K562 (cell line): ENCODE measurements at regions not wholly inside any gene's neighbourhood (a gene's known extent, or its start where the extent isn't known, plus 50 kb on each side); places are given as distances from the start of the nearest gene placed in this dataset.

Source experiments
- ATAC-seq: fragments of 200-7000 bp; cut with Tn5 transposase; 3 replicates; pipeline ENCODE4 v1.9.1; 2020; ENCODE audit warnings: moderate library complexity
- BruUV-seq: library from RNA; stranded (reverse); fragments of 400-500 nt; replicated peaks from 2 replicates; lab custom pipeline; 2021; lab: Mats Ljungman, UMichigan
- CTCF ChIA-PET: fragments of 300-600 bp; formaldehyde crosslinking; extraction: SDS; loops from one replicate; lab custom pipeline; 2021; ENCODE audit warnings: low intra/inter-chr PET ratio; lab: Yijun Ruan, JAX
- POLR2A ChIA-PET: fragments of 300-600, 350-650 bp; sonication (Branson Sonifier 250); formaldehyde crosslinking; extraction: SDS; loops from one replicate; lab custom pipeline; 2021; ENCODE audit warnings: antibody characterized with exemption, inconsistent platforms; lab: Yijun Ruan, JAX
- DNase-seq, 4 experiments: peaks; one replicate each; pipeline versions ENCODE4 v3.0.0 to v3.0.0-alpha.2; 2011 to 2018; ENCODE audit warnings: low spot score in 3 of 4, mixed read lengths in 3 of 4; ENCODE audit errors: extremely low read depth in 1 of 4
- FAIRE-seq: peaks from 2 replicates; lab custom pipeline; 2011; peaks lifted over from hg19 to GRCh38; lab: Jason Lieb, UNC
- H2AFZ ChIP-seq: 2 replicates; pipeline ENCODE4 v1.6.0; 2011; ENCODE audit warnings: low read depth, low read length, control low read depth, inconsistent platforms
- H3K27ac ChIP-seq: fragments of 200-600 bp; 3 replicates; pipeline ENCODE4 v1.8.0; 2011; ENCODE audit warnings: low read depth, mild to moderate bottlenecking, control low read depth, inconsistent platforms, low read length, moderate library complexity, mixed read lengths; ENCODE audit errors: extremely low read depth
- H3K27me3 ChIP-seq, 2 experiments: fragments of 300-600 bp in 1 of 2; 2 replicates in 1 of 2; 3 replicates in 1 of 2; pipeline versions ENCODE4 v1.6.0 to v1.8.0; 2011; ENCODE audit warnings: inconsistent platforms in 2 of 2, low read length in 2 of 2, mild to moderate bottlenecking in 1 of 2, mixed read lengths in 1 of 2, moderate library complexity in 1 of 2; ENCODE audit not compliant: control insufficient read depth in 2 of 2, insufficient read depth in 2 of 2
- H3K36me3 ChIP-seq: fragments of 300-600 bp; 3 replicates; pipeline ENCODE4 v1.8.0; 2011; ENCODE audit warnings: mild to moderate bottlenecking, low read length, inconsistent platforms; ENCODE audit not compliant: control insufficient read depth, insufficient read depth
- H3K4me1 ChIP-seq, 2 experiments: fragments of 200-600 bp in 1 of 2; replicated peaks in 1 of 2; 2 replicates in 1 of 2; 3 replicates in 1 of 2; pipeline versions ENCODE4 v1.5.1 to v1.8.0; 2011; ENCODE audit warnings: inconsistent platforms in 2 of 2, low read length in 2 of 2, mild to moderate bottlenecking in 1 of 2, mixed read lengths in 1 of 2, moderate library complexity in 1 of 2; ENCODE audit not compliant: control insufficient read depth in 2 of 2, insufficient read depth in 2 of 2
- H3K4me2 ChIP-seq: 2 replicates; pipeline ENCODE4 v1.6.1; 2011; ENCODE audit warnings: low read length, control low read depth, inconsistent platforms, mixed read lengths; ENCODE audit not compliant: insufficient read depth
- H3K4me3 ChIP-seq: fragments of 200-600 bp; sonication (generic), shearing (Covaris generic); 2 replicates; pipeline ENCODE4 v1.5.1; 2016; ENCODE audit warnings: control low read depth, inconsistent platforms
- H3K79me2 ChIP-seq: fragments of 200-600 bp; 3 replicates; pipeline ENCODE4 v1.8.0; 2011; ENCODE audit warnings: low read length, inconsistent platforms; ENCODE audit not compliant: control insufficient read depth, insufficient read depth
- H3K9ac ChIP-seq, 2 experiments: 2 replicates each; pipeline versions ENCODE4 v1.6.0 to v1.6.1; 2011; ENCODE audit warnings: low read depth in 2 of 2, low read length in 2 of 2, control low read depth in 1 of 2, inconsistent platforms in 1 of 2, mild to moderate bottlenecking in 1 of 2, mixed read lengths in 1 of 2; ENCODE audit not compliant: insufficient read depth in 1 of 2
- H3K9me1 ChIP-seq: one replicate; pipeline ENCODE4 v1.6.0; 2011; ENCODE audit warnings: inconsistent platforms, mild to moderate bottlenecking, low read length, moderate library complexity; ENCODE audit not compliant: control insufficient read depth, insufficient read depth
- H3K9me3 ChIP-seq: replicated peaks from 2 replicates; pipeline ENCODE4 v1.5.1; 2011; ENCODE audit warnings: low read depth, low read length, inconsistent platforms; ENCODE audit not compliant: control insufficient read depth, insufficient read depth
- H4K20me1 ChIP-seq: replicated peaks from 2 replicates; pipeline ENCODE4 v1.6.1; 2011; ENCODE audit warnings: low read length, inconsistent platforms, mixed read lengths; ENCODE audit not compliant: control insufficient read depth, insufficient read depth
- CBX2 ChIP-seq: fragments of 200-600 bp; sonication (generic); IDR thresholded peaks from one replicate; pipeline ENCODE4 v1.6.1; 2012; ENCODE audit warnings: mild to moderate bottlenecking, low read length, inconsistent platforms; ENCODE audit not compliant: insufficient read depth, poor library complexity, severe bottlenecking
- CEBPB ChIP-seq: fragments of 450-650 bp; IDR thresholded peaks from 2 replicates; pipeline ENCODE4 v1.6.1; 2016; ENCODE audit warnings: missing genetic modification characterization, missing compliant biosample characterization
- CHCHD3 ChIP-seq: fragments of 250-450 bp; sonication (Bioruptor Pico); IDR thresholded peaks from 2 replicates; pipeline ENCODE4 v2.1.2; 2022; ENCODE audit warnings: mild to moderate bottlenecking
- CREB1 ChIP-seq, 2 experiments: sonication (generic) in 1 of 2; formaldehyde crosslinking in 1 of 2; IDR thresholded peaks; 2 replicates each; pipeline versions ENCODE4 v1.6.1 to v1.8.0; 2012 to 2022; ENCODE audit warnings: inconsistent platforms in 1 of 2, mild to moderate bottlenecking in 1 of 2, missing genetic modification reagents in 1 of 2, moderate library complexity in 1 of 2
- E2F3 ChIP-seq: fragments of 250-450 bp; sonication (Bioruptor Pico); IDR thresholded peaks from 2 replicates; pipeline ENCODE4 v1.4.0; 2020; ENCODE audit warnings: mild to moderate bottlenecking
- ELF4 ChIP-seq: fragments of 450-650 bp; formaldehyde crosslinking; IDR thresholded peaks from 2 replicates; pipeline ENCODE4 v1.4.0; 2022; ENCODE audit warnings: missing genetic modification characterization
- EP400 ChIP-seq: fragments of 450-650 bp; IDR thresholded peaks from 2 replicates; pipeline ENCODE4 v1.6.1; 2017; ENCODE audit warnings: antibody characterized with exemption, mild to moderate bottlenecking, moderate library complexity
- HES1 ChIP-seq: fragments of 450-650 bp; IDR thresholded peaks from 2 replicates; pipeline ENCODE4 v1.6.1; 2016; ENCODE audit warnings: low read depth, mild to moderate bottlenecking, moderate library complexity
- ILK ChIP-seq: fragments of 450-650 bp; IDR thresholded peaks from 2 replicates; pipeline ENCODE4 v1.6.1; 2016; ENCODE audit warnings: missing genetic modification characterization, low read depth, mild to moderate bottlenecking, missing compliant biosample characterization, moderate library complexity, borderline replicate concordance
- MTF1 ChIP-seq: fragments of 250-450 bp; sonication (Bioruptor Pico); IDR thresholded peaks from 2 replicates; pipeline ENCODE4 v1.9.0; 2021; ENCODE audit warnings: moderate library complexity, mild to moderate bottlenecking, inconsistent platforms, borderline replicate concordance
- SAFB2 ChIP-seq: fragments of 200-400 bp; formaldehyde crosslinking; IDR thresholded peaks from 2 replicates; pipeline ENCODE4 v1.6.1; 2018; ENCODE audit warnings: borderline replicate concordance, low read length, low read depth, moderate library complexity; ENCODE audit not compliant: severe bottlenecking
- SUPT5H ChIP-seq: fragments of 450-650 bp; IDR thresholded peaks from 2 replicates; pipeline ENCODE4 v1.6.1; 2016
- ZNF124 ChIP-seq: sonication (generic); formaldehyde crosslinking; IDR thresholded peaks from 2 replicates; pipeline ENCODE4 v1.8.1; 2022; ENCODE audit warnings: missing genetic modification reagents
- ZNF140 ChIP-seq: fragments of 250-450 bp; sonication (Bioruptor Pico); IDR thresholded peaks from 2 replicates; pipeline ENCODE4 v1.8.0; 2021; ENCODE audit warnings: moderate library complexity, mild to moderate bottlenecking, inconsistent platforms
- ZNF655 ChIP-seq: fragments of 250-450 bp; sonication (Bioruptor Pico); IDR thresholded peaks from 2 replicates; pipeline ENCODE4 v1.5.0; 2021
- whole genome bisulfite sequencing: fragments of 100-300 bp; shearing (Covaris generic); methylation state at CpG from one replicate; pipeline ENCODE4 v1.1.6; 2016; ENCODE audit warnings: low coverage, mixed read lengths; ENCODE audit not compliant: insufficient coverage; ENCODE audit errors: missing lambda C conversion rate; 5-methylcytosine and 5-hydroxymethylcytosine counted together
- in situ Hi-C: fragments of 300-500 bp; cut with MboI; formaldehyde crosslinking; loops from 4 replicates; pipeline ENCODE4 v1.15.0; 2018; ENCODE audit warnings: inconsistent platforms, mixed read lengths
- intact Hi-C: fragments of 100-400 bp; cut with micrococcal nuclease; formaldehyde crosslinking; loops from 2 replicates; pipeline ENCODE4 v1.14.2; 2022
- TF ChIP-seq, protein P1 (sequence below): fragments of 250-450 bp; sonication (Bioruptor Pico); IDR thresholded peaks from 2 replicates; pipeline ENCODE4 v1.4.0; 2020; ENCODE audit warnings: borderline replicate concordance

DNA sequence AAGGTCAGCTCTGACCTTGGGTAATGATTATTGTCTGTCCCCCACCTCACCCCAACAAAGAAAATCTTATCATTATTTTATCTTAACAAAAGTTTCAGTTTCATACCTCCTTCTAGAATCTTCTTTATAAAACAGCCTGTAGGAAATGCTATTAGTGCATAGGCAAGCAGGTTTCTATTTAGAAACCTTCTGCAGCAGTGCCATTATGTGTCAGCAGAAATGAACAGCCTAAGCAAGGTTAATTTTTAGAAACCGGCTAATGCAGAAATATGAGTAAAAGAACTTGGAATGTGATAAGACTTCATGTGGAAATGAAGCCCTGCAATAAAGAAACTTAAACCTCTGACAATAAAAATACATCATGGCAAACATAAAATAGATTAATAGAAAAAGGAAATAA, 814.4 kb downstream of the FSCB start (continued):
- TF ChIP-seq HES1 (no peak), EP400 (no peak)
- TF ChIP-seq, all 486 proteins: peak for 0

DNA sequence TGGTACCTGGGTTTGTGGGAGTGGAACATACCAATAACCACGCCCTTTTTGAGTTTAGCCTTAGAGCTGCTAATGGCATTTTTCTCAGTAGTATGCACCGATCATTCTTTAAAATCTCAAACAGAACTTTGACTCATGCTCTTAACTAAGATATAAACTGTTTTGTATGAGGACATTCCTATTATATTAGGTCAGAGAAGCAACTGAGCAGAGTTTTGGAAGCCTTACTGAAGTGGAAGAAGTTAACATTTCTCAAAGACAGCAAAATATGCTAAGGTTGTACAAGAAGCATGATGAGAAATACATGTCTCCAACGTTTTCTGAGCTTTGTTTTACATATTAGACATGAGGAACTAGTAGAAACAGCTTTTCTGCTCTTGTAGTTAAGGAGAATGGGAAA, 819.2 kb downstream of the FSCB start:
- Histone ChIP-seq H3K9ac (no peak overlapping the region), H3K36me3 (no peaks in the 10 kb centered on the region), H3K79me2 (no peaks in the 10 kb centered on the region), H3K27me3 (no peaks in the 10 kb centered on the region), H4K20me1 (no peaks in the 10 kb centered on the region), H3K4me2 (no peak overlapping the region), H2AFZ (no peak overlapping the region), H3K4me1 (no peaks in the 10 kb centered on the region), H3K27ac (no peak overlapping the region), H3K9me1 (no peaks in the 10 kb centered on the region), H3K4me3 (no peak overlapping the region), H3K9me3 (no peaks in the 10 kb centered on the region)
- ChIA-PET CTCF (no interaction called here), POLR2A (no interaction called here)
- FAIRE-seq (no peak), ATAC-seq (no peak), DNase-seq (no peak)
- in situ Hi-C loops (no loop called here), intact Hi-C loops (no loop called here)
- BruUV-seq = no TSS peak
- WGBS = 0% methylated on average over 3 of the region's 3 CpGs
- TF ChIP-seq CREB1 (IDR thresholded peaks at IDR 0.05) (no peak), CREB1 (CRISPR knock-in tag; IDR thresholded peaks at IDR 0.05) (no peak), E2F3 (CRISPR knock-in tag) (no peak), CBX2 (no peak), ILK (no peak), SUPT5H (no peak), SAFB2 (no peak), CEBPB (tag) (no peak), CHCHD3 (no peak), HES1 (no peak), MTF1 (CRISPR knock-in tag) (no peak), ZNF655 (CRISPR knock-in tag) (no peak), ELF4 (no peak), ZNF140 (CRISPR knock-in tag) (no peak), ZNF124 (CRISPR knock-in tag) (no peak)
- TF ChIP-seq, protein P1, sequence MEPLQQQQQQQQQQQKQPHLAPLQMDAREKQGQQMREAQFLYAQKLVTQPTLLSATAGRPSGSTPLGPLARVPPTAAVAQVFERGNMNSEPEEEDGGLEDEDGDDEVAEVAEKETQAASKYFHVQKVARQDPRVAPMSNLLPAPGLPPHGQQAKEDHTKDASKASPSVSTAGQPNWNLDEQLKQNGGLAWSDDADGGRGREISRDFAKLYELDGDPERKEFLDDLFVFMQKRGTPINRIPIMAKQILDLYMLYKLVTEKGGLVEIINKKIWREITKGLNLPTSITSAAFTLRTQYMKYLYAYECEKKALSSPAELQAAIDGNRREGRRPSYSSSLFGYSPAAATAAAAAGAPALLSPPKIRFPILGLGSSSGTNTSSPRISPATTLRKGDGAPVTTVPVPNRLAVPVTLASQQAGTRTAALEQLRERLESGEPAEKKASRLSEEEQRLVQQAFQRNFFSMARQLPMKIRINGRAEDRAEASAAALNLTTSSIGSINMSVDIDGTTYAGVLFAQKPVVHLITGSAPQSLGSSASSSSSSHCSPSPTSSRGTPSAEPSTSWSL (CRISPR knock-in tag) = no peak
